Stromal cell of bone marrow (primary cell): ENCODE measurements at regions not wholly inside any gene's neighbourhood (a gene's known extent, or its start where the extent isn't known, plus 50 kb on each side); places are given as distances from the start of the nearest gene placed in this dataset.
"Not testable (repeated sequence)": the region's sequence is repeated elsewhere in the genome, so short reads cannot be mapped to it uniquely, and the experiment has no call there.

Source experiments
- DNase-seq: peaks from one replicate; pipeline ENCODE4 v3.0.0-alpha.2; 2012; ENCODE audit warnings: low read depth

DNA sequence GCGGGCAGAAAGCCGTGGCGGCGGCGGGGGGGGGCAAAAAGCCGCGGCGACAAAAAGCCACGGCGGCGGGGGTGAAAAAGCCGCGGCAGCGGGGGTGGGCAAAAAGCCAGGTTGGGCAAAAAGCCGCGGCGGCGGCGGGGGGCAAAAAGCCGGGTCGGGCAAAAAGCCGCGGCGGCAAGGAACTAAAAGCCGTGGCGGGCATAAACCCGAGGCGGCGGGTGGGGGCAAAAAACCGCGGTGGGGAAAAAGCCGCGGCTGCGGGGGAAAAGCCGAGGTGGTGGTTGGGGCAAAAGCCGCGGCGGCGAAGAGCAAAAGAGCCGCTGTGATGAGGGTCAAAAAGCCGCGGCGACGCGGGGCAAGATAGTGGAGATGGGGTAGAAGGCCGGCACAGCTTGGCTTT lies 1834.2 kb downstream of the FOXD4L5 start:
- not testable (repeated sequence) for DNase-seq

DNA sequence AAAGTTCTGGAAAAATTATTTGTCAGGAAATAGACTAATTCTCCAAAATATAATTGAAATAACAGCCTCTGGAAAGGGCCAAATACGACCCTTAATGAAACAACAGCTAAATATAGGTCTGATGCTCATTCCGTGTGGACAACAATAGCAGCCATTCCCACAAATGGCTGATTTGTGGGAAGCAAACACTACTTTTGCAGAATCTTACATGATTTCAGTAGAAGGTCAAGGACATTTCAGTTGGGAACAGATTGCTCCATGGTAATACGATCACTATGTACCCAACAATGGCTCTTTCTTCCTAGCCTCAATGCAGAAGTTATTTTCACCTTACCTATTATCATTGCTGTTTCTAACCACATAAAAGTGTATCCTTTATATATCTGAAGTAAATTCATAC lies 1859.9 kb downstream of the FOXD4L5 start:
- not testable (repeated sequence) for DNase-seq

DNA sequence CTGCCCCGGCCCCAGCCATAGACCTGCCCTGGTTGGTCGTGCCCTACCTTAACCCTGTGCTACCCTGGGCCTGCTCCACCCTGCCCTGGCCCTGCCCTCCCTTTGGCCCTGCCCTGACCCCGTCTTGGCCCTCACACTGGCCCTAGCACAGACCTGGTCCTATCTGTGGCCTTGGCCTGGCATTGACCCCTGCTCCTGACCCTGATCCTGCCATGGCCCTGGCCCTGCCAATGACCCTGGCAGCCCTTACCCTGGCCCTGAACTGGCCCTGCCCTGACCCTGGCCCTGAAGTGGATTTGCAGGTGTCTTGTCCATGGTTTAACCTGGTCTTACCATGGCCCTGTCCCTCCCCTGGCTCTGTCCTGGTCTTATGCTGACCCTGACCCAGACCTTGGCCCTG lies 1894.1 kb downstream of the FOXD4L5 start:
- not testable (repeated sequence) for DNase-seq

DNA sequence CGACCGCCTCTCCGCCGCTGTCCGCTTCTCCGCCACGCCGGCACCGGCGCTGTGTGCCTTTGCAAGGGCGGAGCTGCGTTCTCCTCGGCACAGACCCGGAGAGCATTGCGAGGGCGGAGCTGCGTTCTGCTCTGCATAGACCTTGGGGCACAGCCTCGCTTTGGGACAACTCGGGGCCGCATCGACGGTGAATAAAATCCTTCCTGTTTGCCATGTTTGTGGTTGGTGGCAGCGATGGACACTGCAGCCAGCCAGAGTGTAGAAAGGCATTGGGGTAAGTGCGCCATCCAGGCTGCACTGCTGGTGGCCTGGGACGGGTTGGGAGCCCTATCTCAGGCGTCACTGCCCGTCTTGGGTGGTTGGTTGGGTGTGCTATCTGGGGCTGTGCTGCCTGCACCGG lies 1899.5 kb downstream of the FOXD4L5 start:
- DNase-seq = not testable (repeated sequence)

GRCh38 chr9:63379864-63380263 lies 1905.1 kb downstream of the FOXD4L5 start:
- DNase-seq = not testable (repeated sequence)

DNA sequence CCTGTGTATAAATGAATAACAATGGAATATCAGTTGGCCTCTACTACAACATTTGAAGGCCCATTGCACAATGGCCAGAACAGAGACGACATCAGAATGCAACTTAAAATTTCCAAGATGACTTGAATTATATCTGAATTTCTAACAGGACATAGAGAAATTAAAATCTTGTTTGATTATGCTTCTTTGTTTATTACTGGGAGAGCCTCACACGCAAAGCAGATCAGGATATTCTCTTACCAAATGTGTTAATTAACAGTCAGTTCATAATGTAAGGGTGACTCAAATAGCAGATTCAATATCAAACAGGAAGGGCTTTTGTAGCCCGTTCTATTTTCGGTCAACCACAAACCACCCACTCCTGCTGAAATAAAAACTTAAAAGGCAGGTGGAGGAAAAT lies 1930.8 kb downstream of the FOXD4L5 start:
- DNase-seq = not testable (repeated sequence)

DNA sequence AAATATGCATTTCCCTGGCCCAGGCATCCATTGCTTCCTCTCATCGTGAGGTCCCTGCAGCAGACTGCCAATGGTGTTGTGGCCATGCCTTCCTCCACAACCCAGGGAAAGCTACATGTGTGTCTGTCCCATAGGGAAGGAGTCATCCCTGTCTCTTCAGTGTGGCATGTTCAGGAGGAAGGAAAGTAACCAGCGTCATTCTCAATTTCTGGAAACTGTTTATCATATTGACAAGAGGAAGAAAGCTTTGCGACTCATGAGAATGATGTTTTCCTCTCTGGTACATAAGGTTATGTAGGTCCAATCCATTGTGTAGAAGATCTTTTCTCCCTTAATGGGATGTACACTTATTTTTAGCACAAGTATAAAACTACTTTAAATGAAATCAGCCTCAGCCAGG lies 1937.7 kb downstream of the FOXD4L5 start:
- not testable (repeated sequence) for DNase-seq

GRCh38 chr9:63346310-63347048 lies 1938.5 kb downstream of the FOXD4L5 start:
- DNase-seq = peak; percentile 13

- not testable (repeated sequence) for DNase-seq
These were observed 1940.6 kb downstream of the FOXD4L5 start for GRCh38 chr9:63344408-63344807.

DNA sequence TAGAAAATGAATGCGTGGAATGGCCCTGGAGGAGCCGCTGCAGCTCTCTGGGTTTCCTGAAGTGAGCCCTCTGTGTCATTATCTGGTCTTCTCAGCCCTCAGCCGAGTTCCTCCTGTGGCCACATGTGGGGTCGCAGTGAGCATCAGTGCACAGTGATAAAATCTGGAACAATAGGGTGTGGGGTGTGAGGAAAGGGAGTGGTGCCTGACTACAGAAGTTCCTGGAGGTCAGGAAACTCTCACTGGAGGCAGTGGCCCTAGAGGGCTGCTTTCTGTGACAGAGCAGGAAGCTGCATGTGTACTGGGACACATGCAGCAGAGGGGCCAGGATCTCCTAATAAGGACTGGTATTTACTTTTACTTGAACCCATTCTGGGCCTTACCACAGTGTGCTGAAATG lies 1942.5 kb downstream of the FOXD4L5 start:
- DNase-seq = not testable (repeated sequence)

- peak; percentile 9 for DNase-seq
These were observed 1947.0 kb downstream of the FOXD4L5 start for GRCh38 chr9:63337899-63338604.

- not testable (repeated sequence) for DNase-seq
These were observed 1949.7 kb downstream of the FOXD4L5 start for GRCh38 chr9:63335286-63335685.

GRCh38 chr9:63334187-63334586 lies 1950.8 kb downstream of the FOXD4L5 start:
- DNase-seq = not testable (repeated sequence)

- DNase-seq = not testable (repeated sequence)
These were observed 1951.9 kb downstream of the FOXD4L5 start for GRCh38 chr9:63333083-63333482.

DNA sequence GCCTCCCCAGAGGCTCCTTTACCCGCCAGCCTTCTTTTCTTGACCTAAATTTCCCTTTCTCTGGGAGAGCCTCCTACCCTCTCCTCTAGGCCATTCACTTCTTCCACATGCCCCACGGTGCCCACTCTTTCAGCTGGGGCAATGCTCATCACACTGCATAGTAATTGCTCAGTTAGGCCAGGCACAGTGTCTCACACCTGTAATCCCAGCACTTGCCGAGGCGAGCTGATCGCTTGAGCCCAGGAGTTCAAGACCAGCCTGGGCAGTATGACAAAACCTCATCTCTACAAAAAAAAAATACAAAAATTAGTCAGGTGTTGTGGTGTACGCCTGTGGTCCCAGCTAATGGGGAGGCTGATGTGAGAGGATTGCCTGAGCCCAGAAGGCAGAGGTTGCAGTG lies 1956.7 kb downstream of the FOXD4L5 start:
- DNase-seq = not testable (repeated sequence)

DNA sequence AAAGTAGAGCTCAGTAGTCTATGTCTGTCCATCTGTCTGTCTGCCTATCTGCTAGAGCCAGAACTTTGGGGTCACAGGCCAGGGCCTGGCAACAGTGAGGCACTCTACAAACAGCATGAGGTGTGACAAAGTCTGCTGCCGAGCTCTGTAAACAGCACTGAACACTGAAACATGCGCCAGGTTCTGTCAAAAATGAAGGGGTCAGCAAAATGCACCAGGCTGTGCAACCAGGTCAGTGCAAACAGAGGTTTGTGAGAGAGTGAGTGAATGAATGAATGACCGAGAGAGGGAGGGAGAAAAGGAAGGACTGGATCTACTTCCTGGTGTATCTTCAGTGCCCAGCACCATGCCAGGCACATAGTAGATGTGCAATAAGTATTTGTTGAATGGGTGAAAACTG lies 1957.8 kb downstream of the FOXD4L5 start:
- DNase-seq = not testable (repeated sequence)

DNA sequence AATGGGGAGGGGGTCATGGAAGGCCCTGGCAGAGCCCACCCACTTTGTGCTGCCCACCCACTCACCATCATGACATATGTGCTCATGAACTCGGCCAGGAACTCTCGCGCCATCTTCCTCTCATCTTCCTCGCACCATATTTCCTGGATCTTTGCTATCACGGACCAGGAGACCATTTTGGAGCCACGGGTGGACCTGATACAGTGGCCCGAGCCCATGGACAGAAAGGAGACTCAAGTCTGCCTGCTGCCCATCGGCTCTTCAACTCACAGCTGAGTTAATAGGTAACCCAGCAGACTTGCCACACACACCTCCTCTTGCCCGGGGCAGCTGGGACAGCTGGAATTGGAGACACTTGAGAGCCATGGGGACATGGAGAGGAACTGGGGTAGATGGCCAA lies 1958.3 kb downstream of the FOXD4L5 start:
- not testable (repeated sequence) for DNase-seq

DNA sequence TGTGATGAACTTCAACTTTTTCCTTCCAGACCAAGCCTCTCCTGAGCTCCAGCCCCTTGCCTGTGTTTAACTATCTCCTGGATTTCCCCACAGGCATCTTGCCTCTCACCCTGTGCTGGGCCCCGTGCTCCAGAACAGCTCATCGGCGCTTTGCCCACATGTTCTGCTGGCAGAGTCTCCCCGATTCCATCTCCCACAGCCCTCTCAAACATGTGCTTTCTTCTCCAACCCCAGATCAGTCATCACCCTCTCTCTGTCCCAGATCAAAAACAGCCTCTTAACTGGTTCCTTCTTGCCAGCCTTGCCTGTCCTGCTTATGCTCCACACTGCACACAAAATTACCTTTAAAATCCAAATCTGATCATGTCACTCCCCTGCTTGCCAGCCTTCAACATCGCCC lies 1959.3 kb downstream of the FOXD4L5 start:
- not testable (repeated sequence) for DNase-seq

GRCh38 chr9:63318093-63318492 lies 1966.9 kb downstream of the FOXD4L5 start:
- not testable (repeated sequence) for DNase-seq

GRCh38 chr9:63315387-63315786 lies 1969.6 kb downstream of the FOXD4L5 start:
- not testable (repeated sequence) for DNase-seq

- not testable (repeated sequence) for DNase-seq
These were observed 1988.2 kb downstream of the FOXD4L5 start for GRCh38 chr9:63296848-63297247.

- DNase-seq = not testable (repeated sequence)
These were observed 1988.6 kb downstream of the FOXD4L5 start for GRCh38 chr9:63296366-63296765.

DNA sequence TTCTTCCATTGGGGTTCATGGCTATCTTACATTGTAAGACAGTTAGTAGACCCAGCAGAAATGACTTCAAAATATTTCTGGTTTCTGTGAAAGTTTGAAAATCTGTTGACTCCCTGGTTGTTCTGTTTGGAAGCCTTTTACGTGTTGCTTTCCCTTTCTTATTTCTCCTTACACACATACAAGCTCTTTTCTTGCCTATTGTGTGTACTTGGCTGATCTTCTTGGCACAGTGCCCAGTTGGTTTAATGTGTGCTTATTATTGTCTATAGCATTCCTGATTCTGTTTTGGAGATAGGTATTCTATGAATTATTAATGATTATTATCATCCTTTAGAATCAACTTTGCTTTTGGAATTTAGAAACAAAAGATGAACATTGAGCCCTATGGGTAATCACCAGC lies 1995.0 kb downstream of the FOXD4L5 start:
- DNase-seq = not testable (repeated sequence)
